CD4-positive, alpha-beta T cell treated with Interleukin-10 for 1 hour (primary cell): ENCODE measurements at regions not wholly inside any gene's neighbourhood (a gene's known extent, or its start where the extent isn't known, plus 50 kb on each side); places are given as distances from the start of the nearest gene placed in this dataset.

ENCODE experiments used
- DNase-seq: peaks from one replicate; pipeline ENCODE4 v3.0.0-alpha.2; 2020

- DNase-seq = no peak
These were observed 368.3 kb downstream of the FAM181B start for GRCh38 chr11:82365351-82365750.

GRCh38 chr11:82356316-82356715 lies 377.3 kb downstream of the FAM181B start:
- DNase-seq = no peak

- DNase-seq = no peak
These were observed 378.3 kb downstream of the FAM181B start for GRCh38 chr11:82355313-82355823.

- no peak for DNase-seq
These were observed 406.8 kb downstream of the FAM181B start for GRCh38 chr11:82326853-82327252.

- DNase-seq = no peak
These were observed 412.5 kb downstream of the FAM181B start for GRCh38 chr11:82321206-82321605.

GRCh38 chr11:82315093-82315492 lies 418.6 kb downstream of the FAM181B start:
- DNase-seq = no peak

GRCh38 chr11:82308979-82309378 lies 424.7 kb downstream of the FAM181B start:
- no peak for DNase-seq

- no peak for DNase-seq
These were observed 428.5 kb downstream of the FAM181B start for GRCh38 chr11:82305123-82305522.

- no peak for DNase-seq
These were observed 430.0 kb downstream of the FAM181B start for GRCh38 chr11:82303671-82304070.

GRCh38 chr11:82288471-82288870 lies 445.2 kb downstream of the FAM181B start:
- DNase-seq = no peak

GRCh38 chr11:82270870-82271269 lies 462.8 kb downstream of the FAM181B start:
- no peak for DNase-seq

- DNase-seq = no peak
These were observed 465.0 kb downstream of the FAM181B start for GRCh38 chr11:82268627-82269026.

GRCh38 chr11:82267186-82267585 lies 466.5 kb downstream of the FAM181B start:
- DNase-seq = no peak

GRCh38 chr11:82261367-82261766 lies 472.3 kb downstream of the FAM181B start:
- no peak for DNase-seq

- DNase-seq = no peak
These were observed 483.6 kb downstream of the FAM181B start for GRCh38 chr11:82250047-82250446.

GRCh38 chr11:82246926-82247325 lies 486.7 kb downstream of the FAM181B start:
- no peak for DNase-seq

GRCh38 chr11:82239498-82239897 lies 494.2 kb downstream of the FAM181B start:
- no peak for DNase-seq

GRCh38 chr11:82234256-82234655 lies 499.4 kb downstream of the FAM181B start:
- no peak for DNase-seq

- DNase-seq = no peak
These were observed 500.5 kb downstream of the FAM181B start for GRCh38 chr11:82233201-82233600.

- peak; percentile 17 for DNase-seq
These were observed 504.3 kb downstream of the FAM181B start for GRCh38 chr11:82229341-82229740.

- DNase-seq = no peak
These were observed 507.7 kb downstream of the FAM181B start for GRCh38 chr11:82225930-82226329.

- DNase-seq = no peak
These were observed 508.2 kb downstream of the FAM181B start for GRCh38 chr11:82225502-82225901.

GRCh38 chr11:82216927-82217570 lies 516.6 kb downstream of the FAM181B start:
- DNase-seq = no peak

GRCh38 chr11:82210011-82210410 lies 523.7 kb downstream of the FAM181B start:
- no peak for DNase-seq

GRCh38 chr11:82195283-82195682 lies 538.4 kb downstream of the FAM181B start:
- DNase-seq = no peak
